ENCODE measurements at regions not wholly inside any gene's neighbourhood (a gene's known extent, or its start where the extent isn't known, plus 50 kb on each side); places are given as distances from the start of the nearest gene placed in this dataset.

- H4K20me1 ChIP-seq (ENCODE audit: control insufficient read depth, extremely low read depth, insufficient read depth, low read length): no peaks in the 10 kb centered on the region
- no peak overlapping the region for H3K9ac ChIP-seq (ENCODE audit: control insufficient read depth, extremely low read depth, insufficient read depth, low read length)
- no peaks in the 10 kb centered on the region for H3K36me3 ChIP-seq (ENCODE audit: control insufficient read depth in 2 of 2, extremely low read depth in 1 of 2, insufficient read depth in 2 of 2, low read length in 2 of 2)
- no peaks in the 10 kb centered on the region for H3K4me1 ChIP-seq (ENCODE audit: control insufficient read depth, extremely low read depth, insufficient read depth, low read length)
- FAIRE-seq (no peak), DNase-seq (ENCODE audit: low read depth, low spot score) (no peak)
- dilution Hi-C loops (cut with MboI; ENCODE audit: extremely low pct_ligation_motif_present, low sequenced_read_pairs): no loop called here
- TF ChIP-seq CTCF (optimal IDR thresholded peaks at IDR 0.05 in 1 of 3, IDR thresholded peaks at IDR 0.05 in 1 of 3, conservative IDR thresholded peaks at IDR 0.05 in 1 of 3; ENCODE audit: extremely low read depth in 1 of 3, insufficient read depth in 2 of 3, low read length in 3 of 3): no peak
- H3K4me3 ChIP-seq (ENCODE audit: control insufficient read depth in 2 of 3, extremely low read depth in 1 of 3, insufficient read depth in 2 of 3, low read depth in 1 of 3, low read length in 3 of 3): no peak overlapping the region
- no peaks in the 10 kb centered on the region for H3K79me2 ChIP-seq (ENCODE audit: control insufficient read depth, insufficient read depth, low read length)
- H3K9me3 ChIP-seq (ENCODE audit: control insufficient read depth, low read depth, low read length): peaks cover 5% of the 10 kb centered on the region
- no peak overlapping the region for H3K27ac ChIP-seq (ENCODE audit: control insufficient read depth, insufficient read depth, low read length)
- no peak overlapping the region for H3K4me2 ChIP-seq (ENCODE audit: control insufficient read depth, extremely low read depth, insufficient read depth, low read depth, low read length)
- H3K27me3 ChIP-seq (ENCODE audit: control insufficient read depth, extremely low read depth, insufficient read depth, low read length): no peaks in the 10 kb centered on the region
- H3K9me1 ChIP-seq (ENCODE audit: control insufficient read depth, extremely low read depth, insufficient read depth, low read length): no peaks in the 10 kb centered on the region
- no peak overlapping the region for H2AFZ ChIP-seq (ENCODE audit: control insufficient read depth, low read length)
These were observed 256.9 kb downstream of the TEX29 start for GRCh38 chr13:111577208-111577828.

- Histone ChIP-seq H3K9me3 (ENCODE audit: control insufficient read depth, low read depth, low read length) (peaks cover 7% of the 10 kb centered on the region), H3K36me3 (ENCODE audit: control insufficient read depth in 2 of 2, extremely low read depth in 1 of 2, insufficient read depth in 2 of 2, low read length in 2 of 2) (no peaks in the 10 kb centered on the region), H3K4me2 (ENCODE audit: control insufficient read depth, extremely low read depth, insufficient read depth, low read depth, low read length) (no peak overlapping the region), H3K9ac (ENCODE audit: control insufficient read depth, extremely low read depth, insufficient read depth, low read length) (no peak overlapping the region), H3K4me1 (ENCODE audit: control insufficient read depth, extremely low read depth, insufficient read depth, low read length) (no peaks in the 10 kb centered on the region), H3K27me3 (ENCODE audit: control insufficient read depth, extremely low read depth, insufficient read depth, low read length) (no peaks in the 10 kb centered on the region), H3K27ac (ENCODE audit: control insufficient read depth, insufficient read depth, low read length) (no peak overlapping the region), H3K4me3 (ENCODE audit: control insufficient read depth in 2 of 3, extremely low read depth in 1 of 3, insufficient read depth in 2 of 3, low read depth in 1 of 3, low read length in 3 of 3) (no peak overlapping the region), H2AFZ (ENCODE audit: control insufficient read depth, low read length) (no peak overlapping the region), H3K9me1 (ENCODE audit: control insufficient read depth, extremely low read depth, insufficient read depth, low read length) (no peaks in the 10 kb centered on the region), H3K79me2 (ENCODE audit: control insufficient read depth, insufficient read depth, low read length) (no peaks in the 10 kb centered on the region), H4K20me1 (ENCODE audit: control insufficient read depth, extremely low read depth, insufficient read depth, low read length) (no peaks in the 10 kb centered on the region)
- no peak for FAIRE-seq
- DNase-seq (ENCODE audit: low read depth, low spot score): no peak
- no peak for TF ChIP-seq EZH2 (IDR thresholded peaks at IDR 0.05; ENCODE audit: low read length)
- TF ChIP-seq CTCF (optimal IDR thresholded peaks at IDR 0.05 in 1 of 3, IDR thresholded peaks at IDR 0.05 in 1 of 3, conservative IDR thresholded peaks at IDR 0.05 in 1 of 3; ENCODE audit: extremely low read depth in 1 of 3, insufficient read depth in 2 of 3, low read length in 3 of 3): no peak
- dilution Hi-C loops (cut with MboI; ENCODE audit: extremely low pct_ligation_motif_present, low sequenced_read_pairs): no loop called here
These were observed 257.6 kb downstream of the TEX29 start for GRCh38 chr13:111577956-111578605.

All from keratinocyte (primary cell).